ENCODE measurements at regions not wholly inside any gene's neighbourhood (a gene's known extent, or its start where the extent isn't known, plus 50 kb on each side); places are given as distances from the start of the nearest gene placed in this dataset.

GRCh38 chr13:106129993-106130392 is 405.5 kb downstream of the EFNB2 start (continued):
- TF ChIP-seq SP1 (IDR thresholded peaks at IDR 0.05; ENCODE audit: low read depth) = no peak
- TF ChIP-seq, protein P1, sequence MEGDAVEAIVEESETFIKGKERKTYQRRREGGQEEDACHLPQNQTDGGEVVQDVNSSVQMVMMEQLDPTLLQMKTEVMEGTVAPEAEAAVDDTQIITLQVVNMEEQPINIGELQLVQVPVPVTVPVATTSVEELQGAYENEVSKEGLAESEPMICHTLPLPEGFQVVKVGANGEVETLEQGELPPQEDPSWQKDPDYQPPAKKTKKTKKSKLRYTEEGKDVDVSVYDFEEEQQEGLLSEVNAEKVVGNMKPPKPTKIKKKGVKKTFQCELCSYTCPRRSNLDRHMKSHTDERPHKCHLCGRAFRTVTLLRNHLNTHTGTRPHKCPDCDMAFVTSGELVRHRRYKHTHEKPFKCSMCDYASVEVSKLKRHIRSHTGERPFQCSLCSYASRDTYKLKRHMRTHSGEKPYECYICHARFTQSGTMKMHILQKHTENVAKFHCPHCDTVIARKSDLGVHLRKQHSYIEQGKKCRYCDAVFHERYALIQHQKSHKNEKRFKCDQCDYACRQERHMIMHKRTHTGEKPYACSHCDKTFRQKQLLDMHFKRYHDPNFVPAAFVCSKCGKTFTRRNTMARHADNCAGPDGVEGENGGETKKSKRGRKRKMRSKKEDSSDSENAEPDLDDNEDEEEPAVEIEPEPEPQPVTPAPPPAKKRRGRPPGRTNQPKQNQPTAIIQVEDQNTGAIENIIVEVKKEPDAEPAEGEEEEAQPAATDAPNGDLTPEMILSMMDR (IDR thresholded peaks at IDR 0.05 in 2 of 3, conservative IDR thresholded peaks at IDR 0.05 in 1 of 3; ENCODE audit: borderline replicate concordance in 1 of 3, insufficient read depth in 1 of 3, low read depth in 2 of 3, low read length in 2 of 3) = no peak
- TF ChIP-seq ZFX (IDR thresholded peaks at IDR 0.05) = no peak
- TF ChIP-seq EZH2 (IDR thresholded peaks at IDR 0.05) = no peak
- TF ChIP-seq, protein P2, sequence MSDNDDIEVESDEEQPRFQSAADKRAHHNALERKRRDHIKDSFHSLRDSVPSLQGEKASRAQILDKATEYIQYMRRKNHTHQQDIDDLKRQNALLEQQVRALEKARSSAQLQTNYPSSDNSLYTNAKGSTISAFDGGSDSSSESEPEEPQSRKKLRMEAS (IDR thresholded peaks at IDR 0.05) = no peak
- TF ChIP-seq ATF3 (IDR thresholded peaks at IDR 0.05) = no peak

GRCh38 chr13:106129273-106129672 is 406.2 kb downstream of the EFNB2 start:
- DNase-seq (ENCODE audit: low read depth, low spot score) = no peak

More at GRCh38 chr13:106129273-106129672, 406.2 kb downstream of the EFNB2 start:
- Histone ChIP-seq H3K27ac (ENCODE audit: low read depth, low read length) (no peak overlapping the region), H3K9me2 (ENCODE audit: insufficient read depth) (no peaks in the 10 kb centered on the region), H3K4me3 (replicated peaks in 1 of 2; ENCODE audit: low read depth in 1 of 2, low read length in 2 of 2) (no peak overlapping the region), H3K36me3 (ENCODE audit: control insufficient read depth in 1 of 2, insufficient read depth in 2 of 2, low read length in 2 of 2) (no peaks in the 10 kb centered on the region), H3K79me2 (ENCODE audit: insufficient read depth, low read length) (no peaks in the 10 kb centered on the region), H3K9me3 (ENCODE audit: control insufficient read depth in 1 of 2, insufficient read depth in 1 of 2, low read depth in 1 of 2, low read length in 2 of 2) (no peaks in the 10 kb centered on the region), H3K27me3 (ENCODE audit: insufficient read depth, low read length) (no peaks in the 10 kb centered on the region), H2AFZ (ENCODE audit: low read depth, low read length, poor library complexity, severe bottlenecking) (no peak overlapping the region), H3K4me1 (ENCODE audit: control insufficient read depth in 1 of 2, insufficient read depth in 2 of 2, low read length in 2 of 2) (peaks cover 0 to 19% of the 10 kb centered on the region in 2 experiments; a peak in 3 of 4 replicates), H4K20me1 (ENCODE audit: insufficient read depth) (no peaks in the 10 kb centered on the region), H3K9ac (ENCODE audit: low read length) (no peak overlapping the region), H3K4me2 (ENCODE audit: low read length) (no peak overlapping the region)
- ChIA-PET CTCF (no interaction called here), RAD21 (ENCODE audit: low non-redundant PET in 1 of 2, low total read pairs in 2 of 2, uncharacterized antibody in 2 of 2, unreplicated experiment in 2 of 2) (no interaction called here), POLR2A (no interaction called here)
- no TSS peak for BruUV-seq (replicated peaks)
- intact Hi-C loops (cut with micrococcal nuclease) = no loop called here
- TF ChIP-seq POLR2A (IDR thresholded peaks at IDR 0.05; ENCODE audit: borderline replicate concordance, extremely low read depth, insufficient read depth, insufficient read length) (no peak), REST (IDR thresholded peaks at IDR 0.05; ENCODE audit: low read depth) (no peak), SRF (IDR thresholded peaks at IDR 0.05; ENCODE audit: low read depth) (no peak)
- TF ChIP-seq, protein P2 (IDR thresholded peaks at IDR 0.05) = no peak
- ATAC-seq = no peak

All from HCT116 (cell line).